CD14-positive monocyte (primary cell): ENCODE measurements at regions not wholly inside any gene's neighbourhood (a gene's known extent, or its start where the extent isn't known, plus 50 kb on each side); places are given as distances from the start of the nearest gene placed in this dataset.
A peak's percentile ranks its signal among the peaks of the same experiment; 100 is the strongest.

Source experiments
- DNase-seq, 3 donors: peaks; one replicate each; pipeline ENCODE4 v3.0.0-alpha.2; 2011 to 2022
- H2AFZ ChIP-seq: 2 replicates; pipeline ENCODE4 v1.6.0; 2012; ENCODE audit warnings: mild to moderate bottlenecking, low read depth, low read length, inconsistent platforms; ENCODE audit not compliant: insufficient read depth, poor library complexity, severe bottlenecking
- H3K27ac ChIP-seq, 2 donors: 1 replicate in 1 of 2; 2 replicates in 1 of 2; pipeline ENCODE4 v1.5.1; 2012 to 2013; ENCODE audit warnings: low read length in 2 of 2, control low read depth in 1 of 2, inconsistent platforms in 1 of 2, low read depth in 1 of 2, mild to moderate bottlenecking in 1 of 2
- H3K27me3 ChIP-seq, 2 donors: one replicate each; pipeline versions ENCODE4 v1.6.0 to v1.6.1; 2011 to 2013; ENCODE audit warnings: low read length in 2 of 2; ENCODE audit not compliant: control insufficient read depth in 2 of 2, insufficient read depth in 2 of 2
- H3K36me3 ChIP-seq, 2 donors: replicated peaks in 1 of 2; 1 replicate in 1 of 2; 2 replicates in 1 of 2; pipeline versions ENCODE4 v1.5.1 to v1.6.1; 2012 to 2013; ENCODE audit warnings: low read length in 2 of 2, control low read depth in 1 of 2, inconsistent platforms in 1 of 2, mild to moderate bottlenecking in 1 of 2; ENCODE audit not compliant: insufficient read depth in 2 of 2, control insufficient read depth in 1 of 2
- H3K4me1 ChIP-seq, 2 donors: 1 replicate in 1 of 2; 2 replicates in 1 of 2; pipeline versions ENCODE4 v1.5.1 to v1.6.1; 2012 to 2013; ENCODE audit warnings: low read length in 2 of 2, control low read depth in 1 of 2, inconsistent platforms in 1 of 2, mild to moderate bottlenecking in 1 of 2, moderate library complexity in 1 of 2; ENCODE audit not compliant: insufficient read depth in 2 of 2, control insufficient read depth in 1 of 2
- H3K4me2 ChIP-seq: replicated peaks from 2 replicates; pipeline ENCODE3; 2012; ENCODE audit warnings: low read length, moderate library complexity, mild to moderate bottlenecking; ENCODE audit not compliant: poor library complexity, severe bottlenecking; ENCODE audit errors: extremely low read depth
- H3K4me3 ChIP-seq, 3 experiments: fragments of 200-600 bp in 1 of 3; sonication (generic) in 1 of 3; replicated peaks in 1 of 3; 1 replicate in 2 of 3; 2 replicates in 1 of 3; pipeline ENCODE4 v1.5.1; 2011 to 2013; ENCODE audit warnings: low read length in 3 of 3, mild to moderate bottlenecking in 3 of 3, control low read depth in 2 of 3, low read depth in 2 of 3, inconsistent platforms in 1 of 3, moderate library complexity in 1 of 3
- H3K79me2 ChIP-seq: 2 replicates; pipeline ENCODE4 v1.6.0; 2012; ENCODE audit warnings: mild to moderate bottlenecking, control low read depth, inconsistent platforms, low read length, moderate library complexity; ENCODE audit not compliant: insufficient read depth
- H3K9ac ChIP-seq: 2 replicates; pipeline ENCODE4 v1.6.0; 2017; ENCODE audit warnings: low read length, mild to moderate bottlenecking; ENCODE audit not compliant: insufficient read depth, poor library complexity, severe bottlenecking
- H3K9me3 ChIP-seq, 2 donors: replicated peaks in 1 of 2; 1 replicate in 1 of 2; 2 replicates in 1 of 2; pipeline versions ENCODE4 v1.5.1 to v1.6.1; 2012 to 2013; ENCODE audit warnings: low read length in 2 of 2, control low read depth in 1 of 2; ENCODE audit not compliant: control insufficient read depth in 1 of 2, insufficient read depth in 1 of 2
- H4K20me1 ChIP-seq: 2 replicates; pipeline ENCODE4 v1.6.0; 2012; ENCODE audit warnings: mild to moderate bottlenecking, low read length, control low read depth, moderate library complexity; ENCODE audit not compliant: insufficient read depth
- H3K27ac Mint-ChIP-seq, 7 donors: one replicate each; pipeline ENCODE4 v1.8.0; 2020; ENCODE audit warnings: mild to moderate bottlenecking in 7 of 7, mixed read lengths in 7 of 7, moderate library complexity in 6 of 7, inconsistent platforms in 2 of 7
- H3K27me3 Mint-ChIP-seq, 3 donors: one replicate each; pipeline ENCODE4 v1.8.0; 2021 to 2022; ENCODE audit warnings: low read depth in 3 of 3, mild to moderate bottlenecking in 3 of 3, mixed read lengths in 3 of 3, moderate library complexity in 3 of 3, inconsistent platforms in 1 of 3
- H3K36me3 Mint-ChIP-seq, 2 donors: one replicate each; pipeline ENCODE4 v1.8.0; 2020; ENCODE audit warnings: mixed read lengths in 2 of 2, inconsistent platforms in 1 of 2, mild to moderate bottlenecking in 1 of 2
- H3K4me1 Mint-ChIP-seq: one replicate; pipeline ENCODE4 v1.8.0; 2020; ENCODE audit warnings: mild to moderate bottlenecking, mixed read lengths
- H3K4me3 Mint-ChIP-seq, 2 donors: one replicate each; pipeline ENCODE4 v1.8.0; 2020; ENCODE audit warnings: mild to moderate bottlenecking in 2 of 2, mixed read lengths in 2 of 2, moderate library complexity in 1 of 2
- H3K9me3 Mint-ChIP-seq, 7 donors: one replicate each; pipeline ENCODE4 v1.8.0; 2020 to 2022; ENCODE audit warnings: mixed read lengths in 7 of 7, mild to moderate bottlenecking in 6 of 7, moderate library complexity in 6 of 7, inconsistent platforms in 2 of 7
- WGBS: methylation state at CpG from one replicate; pipeline ENCODE4 v1.1.5; 2013; ENCODE audit warnings: missing lambda C conversion rate; ENCODE audit not compliant: insufficient coverage; 5-methylcytosine and 5-hydroxymethylcytosine counted together
- intact Hi-C, 2 donors: fragments of 100-400 bp; cut with micrococcal nuclease; formaldehyde crosslinking; loops; one replicate each; pipeline versions ENCODE4 v1.15.0 to v1.15.1; 2023
- TF ChIP-seq, protein P1 (sequence below): fragments of 200-600 bp; IDR thresholded peaks from one replicate; pipeline ENCODE4 v1.8.0; 2022; ENCODE audit warnings: antibody characterized with exemption, mild to moderate bottlenecking

DNA sequence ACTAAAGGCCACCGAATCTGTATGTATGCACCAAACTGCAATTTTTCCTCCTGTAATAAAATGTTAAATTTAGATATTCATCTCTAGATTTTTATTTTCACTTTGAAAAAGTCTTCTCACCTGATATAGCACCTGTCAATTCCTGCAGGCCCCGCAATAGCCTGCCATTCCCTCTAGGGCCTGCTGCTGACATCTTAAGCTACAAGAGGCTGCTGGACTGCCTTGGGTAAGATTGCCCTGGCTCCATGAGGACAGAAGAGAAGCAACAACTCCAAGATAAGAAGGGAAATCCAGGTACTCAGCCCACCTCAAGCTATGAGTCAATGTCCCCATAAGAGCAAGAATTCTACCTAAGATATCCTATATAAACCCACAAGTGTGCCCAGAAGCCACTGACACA is 230.2 kb upstream of the AGTR2 start:
- H3K9ac ChIP-seq, result no peak overlapping the region
- no peak overlapping the region for H3K4me3 Mint-ChIP-seq

DNA sequence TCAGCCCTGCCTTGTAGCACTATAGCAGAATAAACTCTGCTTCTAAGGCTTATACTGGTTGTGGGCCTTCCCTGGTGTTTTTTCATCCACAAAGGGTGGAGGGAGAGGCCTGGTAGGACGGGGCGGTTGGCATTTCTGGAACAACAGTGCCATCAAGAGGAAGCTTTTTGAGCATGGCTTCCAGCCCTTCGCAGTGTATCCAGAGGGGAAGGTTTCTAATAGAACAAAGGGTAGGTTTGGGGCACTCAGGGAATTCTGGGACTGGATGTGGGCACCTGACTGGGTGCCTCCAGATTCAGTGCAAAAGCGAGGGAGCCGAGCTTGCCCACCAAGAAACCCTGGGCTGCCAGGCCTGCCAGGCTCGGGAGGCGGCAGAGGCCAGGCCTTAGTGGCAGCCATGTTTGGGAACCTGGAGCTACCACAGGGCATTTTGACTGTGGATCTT is 229.6 kb upstream of the AGTR2 start:
- peaks cover 10% of the 10 kb centered on the region for H3K4me1 Mint-ChIP-seq
- WGBS, result 83% methylated on average over 6 of the region's 7 CpGs
- TF ChIP-seq, protein P1, sequence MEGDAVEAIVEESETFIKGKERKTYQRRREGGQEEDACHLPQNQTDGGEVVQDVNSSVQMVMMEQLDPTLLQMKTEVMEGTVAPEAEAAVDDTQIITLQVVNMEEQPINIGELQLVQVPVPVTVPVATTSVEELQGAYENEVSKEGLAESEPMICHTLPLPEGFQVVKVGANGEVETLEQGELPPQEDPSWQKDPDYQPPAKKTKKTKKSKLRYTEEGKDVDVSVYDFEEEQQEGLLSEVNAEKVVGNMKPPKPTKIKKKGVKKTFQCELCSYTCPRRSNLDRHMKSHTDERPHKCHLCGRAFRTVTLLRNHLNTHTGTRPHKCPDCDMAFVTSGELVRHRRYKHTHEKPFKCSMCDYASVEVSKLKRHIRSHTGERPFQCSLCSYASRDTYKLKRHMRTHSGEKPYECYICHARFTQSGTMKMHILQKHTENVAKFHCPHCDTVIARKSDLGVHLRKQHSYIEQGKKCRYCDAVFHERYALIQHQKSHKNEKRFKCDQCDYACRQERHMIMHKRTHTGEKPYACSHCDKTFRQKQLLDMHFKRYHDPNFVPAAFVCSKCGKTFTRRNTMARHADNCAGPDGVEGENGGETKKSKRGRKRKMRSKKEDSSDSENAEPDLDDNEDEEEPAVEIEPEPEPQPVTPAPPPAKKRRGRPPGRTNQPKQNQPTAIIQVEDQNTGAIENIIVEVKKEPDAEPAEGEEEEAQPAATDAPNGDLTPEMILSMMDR, result no peak
- H3K36me3 Mint-ChIP-seq, result peaks cover 0 to 5% of the 10 kb centered on the region in 2 donors
- Histone ChIP-seq H3K27me3 (peaks cover 0 to 2% of the 10 kb centered on the region in 2 donors), H3K9ac (no peak overlapping the region), H3K27ac (no peak overlapping the region), H3K4me1 (peaks cover 15 to 24% of the 10 kb centered on the region in 2 donors), H4K20me1 (no peaks in the 10 kb centered on the region), H2AFZ (no peak overlapping the region), H3K4me3 (peak overlapping the region in 1 of 3 experiments; percentile 25), H3K9me3 (no peaks in the 10 kb centered on the region), H3K79me2 (no peaks in the 10 kb centered on the region), H3K36me3 (no peaks in the 10 kb centered on the region), H3K4me2 (peak overlapping the region; percentile 27)
- intact Hi-C loops, result no loop called here
- H3K9me3 Mint-ChIP-seq, result peaks cover 0 to 19% (median 6%) of the 10 kb centered on the region in 7 donors
- H3K4me3 Mint-ChIP-seq, result no peak overlapping the region
- H3K27ac Mint-ChIP-seq, result peak overlapping the region in 2 of 7 donors; percentile 15 to 68
- DNase-seq, result peak; percentile 43 to 70 (median 66)
- H3K27me3 Mint-ChIP-seq, result peaks cover 0 to 24% (median 0%) of the 10 kb centered on the region in 3 donors

More for the DNA sequence above, 230.2 kb upstream of the AGTR2 start:
- H3K36me3 Mint-ChIP-seq, result peaks cover 0 to 5% of the 10 kb centered on the region in 2 donors
- Histone ChIP-seq H3K4me2 (no peak overlapping the region), H3K27ac (no peak overlapping the region), H3K27me3 (peaks cover 0 to 4% of the 10 kb centered on the region in 2 donors), H3K9me3 (no peaks in the 10 kb centered on the region), H3K4me1 (peaks cover 15 to 24% of the 10 kb centered on the region in 2 donors), H3K36me3 (no peaks in the 10 kb centered on the region), H3K4me3 (no peak overlapping the region), H3K79me2 (no peaks in the 10 kb centered on the region), H4K20me1 (no peaks in the 10 kb centered on the region), H2AFZ (no peak overlapping the region)
- H3K27ac Mint-ChIP-seq, result peak overlapping the region in 1 of 7 donors; percentile 33
- peaks cover 0 to 27% (median 0%) of the 10 kb centered on the region in 3 donors for H3K27me3 Mint-ChIP-seq
- no peak for DNase-seq
- intact Hi-C loops, result no loop called here
- H3K9me3 Mint-ChIP-seq, result peaks cover 0 to 19% (median 6%) of the 10 kb centered on the region in 7 donors
- H3K4me1 Mint-ChIP-seq, result peaks cover 10% of the 10 kb centered on the region
- TF ChIP-seq, protein P1, result no peak
- no CpG with 5 or more reads among the region's 2 CpGs for WGBS
